ENCODE measurements at regions not wholly inside any gene's neighbourhood (a gene's known extent, or its start where the extent isn't known, plus 50 kb on each side); places are given as distances from the start of the nearest gene placed in this dataset.

- no peak for DNase-seq
- no peaks in the 10 kb centered on the region for H3K36me3 ChIP-seq
These were observed 327.7 kb upstream of the SLC14A2 start for GRCh38 chr18:45287531-45287930.

DNA sequence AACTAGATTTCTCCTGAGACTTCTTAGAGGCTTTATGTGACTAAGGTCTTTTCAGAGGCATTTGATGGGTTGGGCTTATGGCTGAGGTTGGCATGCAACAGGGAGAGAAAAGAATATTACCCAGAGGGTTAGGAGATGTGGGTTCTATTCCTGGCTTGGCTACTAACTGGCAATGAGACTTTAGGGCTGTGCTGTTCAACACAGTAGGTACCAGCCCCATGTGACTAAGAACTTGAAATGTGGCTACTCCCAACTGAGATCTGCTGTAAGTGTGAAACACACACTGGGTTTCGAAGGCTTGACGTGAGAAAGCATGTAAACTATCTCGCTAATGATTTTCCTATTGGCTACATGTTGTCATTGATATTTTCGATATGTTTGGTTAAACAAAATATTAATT is 324.9 kb upstream of the SLC14A2 start:
- TF ChIP-seq POLR2A (IDR thresholded peaks at IDR 0.05) = no peak
- no peak for TF ChIP-seq CTCF (IDR thresholded peaks at IDR 0.05)
- intact Hi-C loops (cut with DNase I) = no loop called here
- WGBS, 2 donors = 94 to 95% methylated on average over 4 of the region's 4 CpGs
- DNase-seq = no peak
- H3K9me3 ChIP-seq = no peaks in the 10 kb centered on the region
- H3K4me1 ChIP-seq = no peaks in the 10 kb centered on the region
- no peaks in the 10 kb centered on the region for H3K27me3 ChIP-seq
- no peak overlapping the region for H3K4me3 ChIP-seq (replicated peaks in 1 of 3)
- no peak overlapping the region for H3K27ac ChIP-seq
- no peaks in the 10 kb centered on the region for H3K36me3 ChIP-seq

More at GRCh38 chr18:45287531-45287930, 327.7 kb upstream of the SLC14A2 start:
- no peaks in the 10 kb centered on the region for H3K9me3 ChIP-seq
- intact Hi-C loops (cut with DNase I) = no loop called here
- no peaks in the 10 kb centered on the region for H3K27me3 ChIP-seq
- H3K4me3 ChIP-seq (replicated peaks in 1 of 3) = no peak overlapping the region
- no peak overlapping the region for H3K27ac ChIP-seq
- no peak for TF ChIP-seq POLR2A (IDR thresholded peaks at IDR 0.05)
- no peak for TF ChIP-seq CTCF (IDR thresholded peaks at IDR 0.05)
- H3K4me1 ChIP-seq = no peaks in the 10 kb centered on the region
- whole genome bisulfite sequencing, 2 donors = 83 to 85% methylated on average over 9 of the region's 9 CpGs

DNA sequence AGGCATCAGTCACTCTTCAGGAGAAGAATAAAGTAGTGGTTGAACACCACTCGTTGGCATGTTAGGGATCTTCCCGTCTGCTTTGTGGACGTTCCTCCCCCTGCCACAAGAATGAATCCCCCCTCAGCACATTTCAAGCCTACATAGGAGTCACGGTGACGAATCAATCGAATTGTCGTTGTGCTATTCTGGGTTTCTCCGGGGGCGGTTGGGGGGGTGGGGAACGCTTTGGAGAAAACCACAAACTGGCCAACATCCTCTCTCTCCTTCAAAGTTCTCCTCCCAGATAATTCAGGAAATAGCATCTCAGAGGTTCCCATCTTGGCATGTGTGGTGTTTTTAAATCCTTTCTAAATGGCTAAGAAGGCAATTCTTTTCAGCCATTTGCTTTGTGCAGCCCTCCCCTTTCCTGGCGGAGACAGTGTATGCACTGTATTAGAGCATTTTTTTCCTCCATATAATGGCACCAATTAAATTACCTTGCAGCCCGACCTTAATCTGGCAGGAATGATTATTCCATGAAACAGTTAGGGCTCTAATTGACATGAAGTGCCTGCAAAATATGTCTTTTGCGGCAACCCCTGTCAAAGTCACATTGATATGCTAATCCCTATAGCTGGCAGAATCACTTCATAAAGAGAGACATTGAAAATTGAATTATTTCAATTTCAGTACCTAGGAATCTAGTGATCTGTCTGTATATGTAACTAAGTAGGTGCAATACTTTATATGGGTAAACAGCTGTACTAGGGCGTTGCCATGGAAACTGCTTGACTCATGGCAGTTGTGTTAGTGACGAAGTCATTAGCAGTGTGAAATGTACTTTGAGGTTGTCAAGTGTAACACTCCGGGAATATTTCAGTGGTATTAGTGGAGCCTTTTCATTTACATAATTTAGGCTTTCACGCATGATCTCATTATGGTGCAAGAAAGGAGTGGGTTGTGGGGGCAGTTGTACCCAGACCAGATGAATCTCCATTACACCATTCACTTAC is 323.4 kb upstream of the SLC14A2 start:
- WGBS, 2 donors = 79 to 82% methylated on average over 17 of the region's 17 CpGs
- DNase-seq = no peak
- Histone ChIP-seq H3K27ac (no peak overlapping the region), H3K9me3 (no peaks in the 10 kb centered on the region), H3K4me1 (no peaks in the 10 kb centered on the region), H3K27me3 (no peaks in the 10 kb centered on the region), H3K4me3 (replicated peaks in 1 of 3) (no peak overlapping the region), H3K36me3 (no peaks in the 10 kb centered on the region)
- intact Hi-C loops (cut with DNase I) = no loop called here
- TF ChIP-seq CTCF (IDR thresholded peaks at IDR 0.05) = no peak
- no peak for TF ChIP-seq POLR2A (IDR thresholded peaks at IDR 0.05)

DNA sequence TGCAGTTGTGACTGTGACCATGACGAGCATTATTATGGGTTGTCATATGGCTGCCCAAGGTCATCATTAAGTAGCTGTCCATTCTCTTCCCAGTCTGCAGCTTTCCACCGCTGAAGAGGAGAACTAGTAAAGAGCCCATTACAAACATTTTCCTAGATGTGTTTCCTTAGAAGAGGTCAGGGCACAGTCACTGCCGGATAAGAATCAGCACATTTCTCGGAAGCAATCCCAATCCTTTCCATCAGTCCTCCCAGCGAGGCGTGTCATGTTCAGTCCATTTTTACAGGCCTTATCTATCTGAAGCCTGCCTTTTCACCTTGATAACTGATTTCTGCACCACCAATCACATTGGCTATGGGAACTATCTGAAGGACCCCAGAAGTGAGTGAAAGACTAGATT is 319.9 kb upstream of the SLC14A2 start:
- intact Hi-C loops (cut with DNase I) = no loop called here
- no peaks in the 10 kb centered on the region for H3K36me3 ChIP-seq
- no peak overlapping the region for H3K4me3 ChIP-seq (replicated peaks in 1 of 3)
- DNase-seq = no peak
- TF ChIP-seq CTCF (IDR thresholded peaks at IDR 0.05) = no peak
- no peak for TF ChIP-seq POLR2A (IDR thresholded peaks at IDR 0.05)
- H3K27me3 ChIP-seq = no peaks in the 10 kb centered on the region
- no peaks in the 10 kb centered on the region for H3K4me1 ChIP-seq
- no peak overlapping the region for H3K27ac ChIP-seq
- 63 to 65% methylated on average over 6 of the region's 6 CpGs for WGBS, 2 donors
- H3K9me3 ChIP-seq = no peaks in the 10 kb centered on the region

GRCh38 chr18:45298986-45299385 is 316.3 kb upstream of the SLC14A2 start:
- Histone ChIP-seq H3K4me3 (replicated peaks in 1 of 3) (no peak overlapping the region), H3K4me1 (no peaks in the 10 kb centered on the region), H3K27me3 (no peaks in the 10 kb centered on the region), H3K9me3 (no peaks in the 10 kb centered on the region), H3K27ac (no peak overlapping the region), H3K36me3 (no peaks in the 10 kb centered on the region)
- TF ChIP-seq CTCF (IDR thresholded peaks at IDR 0.05) (no peak), POLR2A (IDR thresholded peaks at IDR 0.05) (no peak)
- WGBS, 2 donors = 84 to 85% methylated on average over 3 of the region's 3 CpGs
- intact Hi-C loops (cut with DNase I) = no loop called here
- DNase-seq = no peak
